ENCODE measurements at regions not wholly inside any gene's neighbourhood (a gene's known extent, or its start where the extent isn't known, plus 50 kb on each side); places are given as distances from the start of the nearest gene placed in this dataset.

GRCh38 chr15:81896356-81896755 is 149.5 kb downstream of the MEX3B start:
- TF ChIP-seq, protein P1, sequence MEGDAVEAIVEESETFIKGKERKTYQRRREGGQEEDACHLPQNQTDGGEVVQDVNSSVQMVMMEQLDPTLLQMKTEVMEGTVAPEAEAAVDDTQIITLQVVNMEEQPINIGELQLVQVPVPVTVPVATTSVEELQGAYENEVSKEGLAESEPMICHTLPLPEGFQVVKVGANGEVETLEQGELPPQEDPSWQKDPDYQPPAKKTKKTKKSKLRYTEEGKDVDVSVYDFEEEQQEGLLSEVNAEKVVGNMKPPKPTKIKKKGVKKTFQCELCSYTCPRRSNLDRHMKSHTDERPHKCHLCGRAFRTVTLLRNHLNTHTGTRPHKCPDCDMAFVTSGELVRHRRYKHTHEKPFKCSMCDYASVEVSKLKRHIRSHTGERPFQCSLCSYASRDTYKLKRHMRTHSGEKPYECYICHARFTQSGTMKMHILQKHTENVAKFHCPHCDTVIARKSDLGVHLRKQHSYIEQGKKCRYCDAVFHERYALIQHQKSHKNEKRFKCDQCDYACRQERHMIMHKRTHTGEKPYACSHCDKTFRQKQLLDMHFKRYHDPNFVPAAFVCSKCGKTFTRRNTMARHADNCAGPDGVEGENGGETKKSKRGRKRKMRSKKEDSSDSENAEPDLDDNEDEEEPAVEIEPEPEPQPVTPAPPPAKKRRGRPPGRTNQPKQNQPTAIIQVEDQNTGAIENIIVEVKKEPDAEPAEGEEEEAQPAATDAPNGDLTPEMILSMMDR (IDR thresholded peaks at IDR 0.05), result no peak
- no peak for TF ChIP-seq ZFX (IDR thresholded peaks at IDR 0.05; ENCODE audit: borderline replicate concordance)
